ENCODE measurements at regions not wholly inside any gene's neighbourhood (a gene's known extent, or its start where the extent isn't known, plus 50 kb on each side); places are given as distances from the start of the nearest gene placed in this dataset.

DNA sequence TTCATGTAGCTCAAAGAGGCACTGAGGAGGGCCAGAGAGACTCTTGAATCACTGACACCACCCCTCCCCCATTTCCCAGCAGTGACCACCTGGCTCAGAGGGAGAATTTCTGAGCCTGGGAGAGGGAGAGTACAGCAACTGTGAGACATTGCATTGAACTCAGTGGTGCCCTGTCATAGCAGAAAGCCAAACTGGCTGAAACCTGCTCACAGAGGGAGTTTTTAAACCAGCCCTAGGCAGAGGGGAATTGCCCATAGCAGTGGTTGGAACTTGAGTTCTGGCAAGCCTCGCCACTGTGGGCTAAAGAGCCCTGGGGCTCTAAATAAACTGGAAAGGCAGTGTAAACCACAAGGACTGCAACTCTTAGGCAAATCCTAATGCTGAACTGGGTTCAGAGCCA lies 243.1 kb downstream of the ADCYAP1 start:
- TF ChIP-seq, protein P1, sequence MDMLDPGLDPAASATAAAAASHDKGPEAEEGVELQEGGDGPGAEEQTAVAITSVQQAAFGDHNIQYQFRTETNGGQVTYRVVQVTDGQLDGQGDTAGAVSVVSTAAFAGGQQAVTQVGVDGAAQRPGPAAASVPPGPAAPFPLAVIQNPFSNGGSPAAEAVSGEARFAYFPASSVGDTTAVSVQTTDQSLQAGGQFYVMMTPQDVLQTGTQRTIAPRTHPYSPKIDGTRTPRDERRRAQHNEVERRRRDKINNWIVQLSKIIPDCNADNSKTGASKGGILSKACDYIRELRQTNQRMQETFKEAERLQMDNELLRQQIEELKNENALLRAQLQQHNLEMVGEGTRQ (IDR thresholded peaks at IDR 0.05; ENCODE audit: borderline replicate concordance, low read depth, low read length) = no peak
- TF ChIP-seq, protein P2, sequence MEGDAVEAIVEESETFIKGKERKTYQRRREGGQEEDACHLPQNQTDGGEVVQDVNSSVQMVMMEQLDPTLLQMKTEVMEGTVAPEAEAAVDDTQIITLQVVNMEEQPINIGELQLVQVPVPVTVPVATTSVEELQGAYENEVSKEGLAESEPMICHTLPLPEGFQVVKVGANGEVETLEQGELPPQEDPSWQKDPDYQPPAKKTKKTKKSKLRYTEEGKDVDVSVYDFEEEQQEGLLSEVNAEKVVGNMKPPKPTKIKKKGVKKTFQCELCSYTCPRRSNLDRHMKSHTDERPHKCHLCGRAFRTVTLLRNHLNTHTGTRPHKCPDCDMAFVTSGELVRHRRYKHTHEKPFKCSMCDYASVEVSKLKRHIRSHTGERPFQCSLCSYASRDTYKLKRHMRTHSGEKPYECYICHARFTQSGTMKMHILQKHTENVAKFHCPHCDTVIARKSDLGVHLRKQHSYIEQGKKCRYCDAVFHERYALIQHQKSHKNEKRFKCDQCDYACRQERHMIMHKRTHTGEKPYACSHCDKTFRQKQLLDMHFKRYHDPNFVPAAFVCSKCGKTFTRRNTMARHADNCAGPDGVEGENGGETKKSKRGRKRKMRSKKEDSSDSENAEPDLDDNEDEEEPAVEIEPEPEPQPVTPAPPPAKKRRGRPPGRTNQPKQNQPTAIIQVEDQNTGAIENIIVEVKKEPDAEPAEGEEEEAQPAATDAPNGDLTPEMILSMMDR (IDR thresholded peaks at IDR 0.05) = no peak
- TF ChIP-seq MXI1 (IDR thresholded peaks at IDR 0.05; ENCODE audit: low read depth, low read length) (no peak), MEF2A (IDR thresholded peaks at IDR 0.05; ENCODE audit: borderline replicate concordance, low read depth) (no peak), POLR2AphosphoS5 (IDR thresholded peaks at IDR 0.05; ENCODE audit: low read depth, low read length) (no peak)

All from SK-N-SH (cell line).